AG04449 (cell line): ENCODE measurements at regions not wholly inside any gene's neighbourhood (a gene's known extent, or its start where the extent isn't known, plus 50 kb on each side); places are given as distances from the start of the nearest gene placed in this dataset.

ENCODE experiments used
- CTCF ChIA-PET: fragments of 350-600 bp; formaldehyde crosslinking; extraction: SDS; loops from one replicate; lab custom pipeline; 2021; ENCODE audit warnings: antibody characterized with exemption; lab: Yijun Ruan, JAX
- POLR2A ChIA-PET: fragments of 400-600, 350-600 bp; formaldehyde crosslinking; extraction: SDS; loops from one replicate; lab custom pipeline; 2020; ENCODE audit warnings: antibody characterized with exemption, inconsistent platforms; lab: Yijun Ruan, JAX
- DNase-seq: peaks from one replicate; pipeline ENCODE4 v3.0.0-alpha.2; 2010; ENCODE audit warnings: low read depth, low spot score
- H3K4me3 ChIP-seq: 2 replicates; pipeline ENCODE4 v1.5.1; 2011; ENCODE audit warnings: low read depth, mild to moderate bottlenecking, control low read depth, low read length
- CTCF ChIP-seq: IDR thresholded peaks from one replicate; pipeline ENCODE4 v1.5.1; 2011; ENCODE audit warnings: mild to moderate bottlenecking, moderate library complexity, low read length, control low read depth, inconsistent platforms; ENCODE audit not compliant: insufficient read depth; ENCODE audit errors: missing control alignments

DNA sequence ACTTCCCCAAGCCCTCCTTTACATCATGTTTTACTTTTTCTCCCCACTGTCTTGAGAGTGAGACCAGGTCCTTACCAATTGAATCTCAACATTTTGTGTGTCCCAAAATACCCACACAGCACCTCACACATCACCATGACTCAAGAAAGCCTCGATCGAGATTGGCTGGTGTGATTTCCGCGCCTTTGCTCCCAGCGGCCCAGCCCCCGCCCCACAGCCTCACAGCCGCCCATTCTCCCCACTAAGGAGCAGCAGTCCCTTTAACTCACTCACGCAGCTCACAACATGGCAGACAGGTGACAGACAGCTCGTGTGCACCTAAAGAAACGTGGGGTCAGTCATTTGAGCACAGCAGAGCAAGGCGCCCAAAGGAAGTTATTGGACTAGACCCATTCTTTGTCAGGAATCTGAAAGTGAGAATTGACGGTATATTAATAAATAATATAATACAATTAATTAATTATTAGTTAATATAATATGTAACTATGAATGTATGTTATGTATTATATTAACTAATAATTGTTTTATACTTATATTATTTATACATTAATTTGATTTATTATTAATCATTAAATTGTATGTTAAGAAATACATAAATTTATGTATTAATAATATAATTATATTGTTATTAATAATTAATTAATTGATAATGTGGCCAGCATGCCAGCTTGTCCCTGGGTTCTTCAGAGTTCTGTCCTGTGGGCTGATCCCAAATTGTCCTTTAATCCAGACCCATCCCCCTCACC is 204.9 kb upstream of the RNF32 start:
- H3K4me3 ChIP-seq = no peak overlapping the region
- TF ChIP-seq CTCF = no peak
- no peak for DNase-seq
- CTCF ChIA-PET = no interaction called here
- POLR2A ChIA-PET = no interaction called here

- no peak overlapping the region for H3K4me3 ChIP-seq
- no peak for DNase-seq
- POLR2A ChIA-PET = no interaction called here
- CTCF ChIA-PET = no interaction called here
- no peak for TF ChIP-seq CTCF
Measured at GRCh38 chr7:156434706-156435105, 205.9 kb upstream of the RNF32 start.

- no peak for DNase-seq
- POLR2A ChIA-PET = no interaction called here
- CTCF ChIA-PET = no interaction called here
Measured at GRCh38 chr7:156432018-156432417, 208.6 kb upstream of the RNF32 start.

GRCh38 chr7:156430109-156430508 is 210.5 kb upstream of the RNF32 start:
- TF ChIP-seq CTCF = no peak
- no peak overlapping the region for H3K4me3 ChIP-seq
- no peak for DNase-seq
- CTCF ChIA-PET = no interaction called here
- POLR2A ChIA-PET = no interaction called here

More at GRCh38 chr7:156432018-156432417, 208.6 kb upstream of the RNF32 start:
- no peak overlapping the region for H3K4me3 ChIP-seq
- no peak for TF ChIP-seq CTCF

- H3K4me3 ChIP-seq = no peak overlapping the region
- CTCF ChIA-PET = no interaction called here
- no peak for DNase-seq
- POLR2A ChIA-PET = no interaction called here
- no peak for TF ChIP-seq CTCF
Measured at GRCh38 chr7:156429514-156429913, 211.1 kb upstream of the RNF32 start.

GRCh38 chr7:156423876-156424275 is 216.7 kb upstream of the RNF32 start:
- ChIA-PET POLR2A (no interaction called here), CTCF (no interaction called here)
- TF ChIP-seq CTCF = no peak
- DNase-seq = no peak
- no peak overlapping the region for H3K4me3 ChIP-seq
